HG02678 (cell line): ENCODE measurements at regions not wholly inside any gene's neighbourhood (a gene's known extent, or its start where the extent isn't known, plus 50 kb on each side); places are given as distances from the start of the nearest gene placed in this dataset.
"Not testable (repeated sequence)": the region's sequence is repeated elsewhere in the genome, so short reads cannot be mapped to it uniquely, and the experiment has no call there.

ENCODE experiments used
- ATAC-seq: cut with Tn5 transposase; IDR thresholded peaks from one replicate; pipeline ENCODE4 v1.9.1; 2021; ENCODE audit warnings: mild to moderate bottlenecking, moderate library complexity; ENCODE audit not compliant: unreplicated experiment

DNA sequence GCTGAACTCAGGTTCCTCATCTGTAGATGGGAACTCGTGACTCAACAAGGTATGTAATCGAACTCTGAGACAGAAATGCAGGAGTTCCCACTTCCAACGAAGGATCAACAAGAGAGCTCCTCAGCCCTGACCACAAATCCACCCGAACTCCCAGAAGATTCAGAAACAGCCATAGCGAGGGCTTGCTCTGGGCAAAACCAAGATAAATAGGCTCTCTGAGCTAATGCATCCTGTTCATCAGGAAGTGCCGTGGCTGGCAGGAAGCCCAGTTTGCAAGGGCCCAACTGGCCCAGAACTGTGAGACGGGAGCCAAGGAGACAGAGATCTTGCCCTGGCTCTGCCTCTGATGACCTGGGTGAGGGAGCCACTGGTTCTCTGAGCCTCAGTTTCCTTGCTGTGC is 141.7 kb upstream of the PFKP start:
- no peak for ATAC-seq

DNA sequence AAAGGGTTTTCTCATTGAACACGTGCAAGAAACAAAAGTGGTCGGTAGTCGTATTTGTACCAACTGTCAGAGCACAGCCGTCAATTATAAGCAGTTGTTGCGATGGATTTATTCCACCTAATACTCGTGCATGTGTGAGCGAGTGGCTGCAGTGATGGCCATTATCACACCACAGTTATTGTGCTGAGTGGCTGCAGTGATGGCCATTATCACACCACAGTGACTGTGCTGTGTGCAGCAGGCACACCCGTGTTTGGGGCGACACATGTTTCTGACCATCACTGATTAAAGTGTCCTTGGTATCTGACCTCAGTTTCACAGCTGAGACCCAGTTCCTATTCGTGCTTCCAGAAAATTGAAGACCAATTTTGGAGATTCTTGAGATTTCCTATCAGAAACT is 142.9 kb upstream of the PFKP start:
- no peak for ATAC-seq

DNA sequence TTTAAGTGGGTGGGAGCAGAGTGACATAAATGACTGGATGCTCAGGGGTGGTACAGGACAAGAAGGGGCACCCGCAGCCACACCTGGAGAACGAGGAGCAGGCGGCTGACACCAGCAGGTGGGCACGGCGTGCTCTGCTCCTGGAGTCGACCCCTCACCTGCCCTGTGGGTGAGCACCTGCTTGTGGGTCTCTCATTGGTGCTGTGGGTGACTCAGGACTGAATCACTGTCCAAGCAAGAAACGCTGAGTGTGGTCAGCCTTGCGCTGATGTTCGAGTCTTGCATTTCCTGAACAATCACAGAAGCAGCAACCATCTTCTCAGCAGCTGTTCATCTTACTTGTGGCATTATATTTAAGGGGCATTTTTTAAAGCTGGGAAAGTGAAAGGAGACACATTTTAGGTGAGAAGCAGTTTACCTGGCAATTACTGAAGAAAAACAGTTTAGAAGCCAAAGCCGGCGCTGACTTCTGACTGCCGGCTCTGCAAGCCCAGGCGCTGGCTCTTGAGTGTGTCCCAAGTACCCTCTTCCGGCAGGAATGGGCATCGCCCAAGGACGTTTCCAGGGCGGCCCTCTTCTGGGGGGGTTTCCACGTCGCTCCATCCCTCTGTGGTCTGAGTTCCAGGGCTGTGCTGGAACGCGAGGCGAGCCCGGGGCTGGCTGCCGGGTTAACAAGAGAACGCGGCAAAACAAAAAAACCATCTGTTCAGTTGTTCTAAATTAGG is 145.2 kb upstream of the PFKP start:
- no peak for ATAC-seq

DNA sequence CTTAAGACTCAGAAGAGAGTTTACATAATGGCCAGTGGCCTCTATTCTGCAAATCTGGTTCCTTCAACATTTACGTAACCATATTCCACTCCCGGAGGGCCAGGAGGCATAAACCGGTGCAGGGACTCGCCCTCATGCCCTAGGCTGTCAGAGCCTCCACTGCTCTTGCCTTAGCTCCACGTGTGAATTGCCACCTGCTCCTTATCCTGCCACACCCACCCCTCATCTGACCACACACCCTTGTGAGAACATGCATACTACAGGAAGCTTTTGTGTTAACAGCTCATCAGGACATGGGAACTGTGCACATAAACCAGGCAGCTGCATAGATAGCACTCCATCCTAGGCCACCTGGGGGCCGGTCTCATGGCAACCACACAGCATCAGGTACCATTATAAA is 146.7 kb upstream of the PFKP start:
- no peak for ATAC-seq

DNA sequence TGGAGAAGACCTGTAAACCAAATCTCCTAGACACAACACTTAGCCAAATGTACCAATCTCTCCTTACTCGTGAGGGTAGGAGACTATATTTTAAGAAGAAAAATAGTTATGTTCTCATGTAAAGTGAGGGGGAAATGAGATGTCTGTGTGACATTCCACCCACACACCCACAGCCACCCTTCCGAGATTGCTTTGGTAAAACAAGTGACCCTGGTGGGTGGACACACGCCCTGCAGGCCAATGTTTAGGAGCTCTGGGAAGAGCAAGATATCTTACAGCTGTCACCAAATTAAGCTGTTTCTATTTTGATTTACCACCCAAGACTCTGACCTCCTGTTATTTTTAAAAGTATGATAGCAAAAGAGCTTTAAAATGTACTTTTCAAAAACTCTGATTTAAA is 147.2 kb upstream of the PFKP start:
- no peak for ATAC-seq

DNA sequence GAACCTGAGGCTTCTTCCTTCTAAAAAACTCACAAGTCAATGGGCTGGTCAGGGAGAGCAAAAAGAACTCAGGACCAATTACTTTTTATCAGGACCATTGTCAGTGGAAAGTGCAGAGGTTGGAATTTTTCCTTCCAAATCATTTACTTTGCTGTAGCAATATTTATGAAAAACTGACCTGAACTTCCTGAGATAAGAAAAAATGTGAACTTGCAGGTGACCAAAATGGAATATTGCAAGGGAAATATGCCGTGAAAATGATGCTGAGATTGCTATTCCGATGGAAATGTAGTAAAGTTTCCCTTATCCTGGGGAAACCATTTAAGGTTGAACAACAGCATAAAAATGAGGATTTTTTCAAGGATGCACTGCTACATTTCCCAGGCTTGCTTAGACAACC is 148.3 kb upstream of the PFKP start:
- no peak for ATAC-seq

DNA sequence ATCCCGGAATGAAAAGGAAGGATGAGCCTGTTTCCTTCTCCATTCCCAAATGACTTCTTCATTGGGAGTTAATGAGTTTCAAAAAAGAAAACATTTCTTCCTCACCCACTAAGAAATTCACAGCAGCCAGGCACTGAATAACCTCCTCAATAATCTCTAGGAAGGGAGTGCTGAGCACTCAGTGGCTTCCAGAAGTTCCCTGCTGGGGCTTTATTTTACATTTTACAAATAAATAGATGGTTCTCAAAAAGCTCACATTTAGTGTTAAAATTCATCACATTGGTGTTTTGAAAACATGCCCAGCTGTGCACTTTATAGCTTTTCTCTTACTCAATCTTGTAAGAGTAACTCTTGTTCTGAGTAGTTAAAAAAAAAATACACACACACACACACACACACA is 148.9 kb upstream of the PFKP start:
- no peak for ATAC-seq

DNA sequence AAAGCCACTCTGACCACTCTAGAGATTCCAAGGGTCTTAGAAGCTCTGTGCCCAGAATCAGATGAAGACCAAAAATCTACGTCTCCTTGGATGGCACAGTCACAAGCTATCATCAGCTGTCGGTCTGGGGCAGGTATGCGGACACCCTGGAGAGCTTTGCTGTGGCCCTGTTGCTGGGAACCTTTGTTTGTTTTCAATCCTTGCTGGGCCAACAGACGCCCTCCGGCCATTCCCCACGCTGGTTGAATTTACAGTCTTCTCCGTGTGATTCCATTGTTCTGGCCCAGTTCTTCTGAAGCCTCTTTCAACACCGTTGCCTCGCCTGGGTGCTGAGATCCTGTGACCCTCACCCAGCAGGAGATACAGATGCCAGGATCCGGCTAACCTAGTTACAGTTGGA is 149.4 kb upstream of the PFKP start:
- no peak for ATAC-seq

DNA sequence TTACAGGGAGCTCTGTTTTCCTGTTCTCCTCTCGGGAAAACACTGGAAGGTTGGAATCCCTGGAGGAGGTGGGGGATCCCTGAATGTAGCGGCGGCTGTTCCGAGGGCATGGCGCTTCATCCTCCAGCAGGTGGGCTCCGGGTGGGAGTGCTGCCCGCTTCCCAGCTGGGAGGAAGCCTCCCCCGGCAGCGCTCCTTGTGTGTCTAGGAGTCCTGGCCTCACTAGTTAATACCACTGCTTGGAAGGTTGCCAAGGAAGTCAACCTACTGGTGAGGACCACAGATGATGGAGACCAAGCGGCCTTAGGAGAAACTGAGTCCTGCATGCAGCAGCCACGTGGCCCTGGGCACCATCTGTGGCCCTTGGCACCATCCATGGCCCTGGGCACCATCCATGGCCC is 151.9 kb upstream of the PFKP start:
- no peak for ATAC-seq

DNA sequence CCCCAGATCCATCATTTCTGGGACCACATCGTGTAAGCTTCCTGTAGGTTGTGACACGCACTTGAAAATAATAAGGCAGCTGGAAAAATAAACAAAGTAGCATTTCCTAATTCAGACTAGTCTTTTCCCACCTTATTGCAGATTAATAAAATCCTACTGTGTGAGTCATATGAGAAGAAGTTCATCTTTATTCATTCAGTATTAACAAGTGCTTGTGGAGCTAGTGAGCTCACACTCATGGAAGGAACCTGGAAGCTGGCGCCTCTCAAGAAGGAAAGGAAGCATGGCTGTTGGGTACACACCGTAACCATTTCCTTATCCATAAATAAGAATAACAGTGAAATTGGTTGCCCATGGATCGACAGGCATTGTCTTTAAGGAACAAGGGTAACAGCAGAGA is 152.6 kb upstream of the PFKP start:
- no peak for ATAC-seq

DNA sequence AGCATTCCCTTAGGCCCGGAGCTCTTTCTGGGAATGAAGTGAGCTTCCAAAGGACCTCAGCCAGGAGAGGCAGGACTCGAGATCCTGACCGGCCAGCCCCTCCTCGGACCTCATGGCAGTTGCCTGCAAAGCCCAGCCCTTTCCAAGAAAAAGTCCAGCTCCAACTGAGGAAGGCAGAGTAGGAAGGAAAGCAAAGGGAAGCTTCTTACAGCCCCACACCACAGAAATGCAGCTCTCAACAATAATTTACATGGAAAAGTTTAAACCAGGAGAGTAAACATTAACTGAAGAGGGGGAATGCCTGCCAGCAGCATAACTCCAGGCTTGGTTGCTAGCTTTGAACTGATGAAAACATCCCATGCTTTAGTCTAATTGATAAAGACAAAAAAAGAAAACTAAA is 153.9 kb upstream of the PFKP start:
- ATAC-seq = no peak

DNA sequence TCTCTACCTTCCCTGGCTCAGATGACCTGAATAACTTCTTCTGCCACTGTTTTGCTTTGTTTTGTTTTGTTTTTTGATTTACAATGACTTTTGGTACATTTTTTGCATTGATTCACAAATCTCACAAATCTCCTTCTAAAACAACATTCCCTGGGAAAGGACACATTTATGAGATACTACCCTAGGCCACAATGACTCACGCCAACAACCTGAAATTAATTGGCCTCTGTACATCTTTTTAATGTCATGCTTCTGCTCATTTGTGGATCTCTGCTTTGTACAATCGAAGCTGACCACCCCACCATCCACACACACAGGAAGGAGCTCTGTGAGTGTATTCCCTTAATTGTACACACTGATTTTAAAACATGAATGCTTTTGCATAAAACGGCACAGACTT is 156.7 kb upstream of the PFKP start:
- ATAC-seq = no peak

DNA sequence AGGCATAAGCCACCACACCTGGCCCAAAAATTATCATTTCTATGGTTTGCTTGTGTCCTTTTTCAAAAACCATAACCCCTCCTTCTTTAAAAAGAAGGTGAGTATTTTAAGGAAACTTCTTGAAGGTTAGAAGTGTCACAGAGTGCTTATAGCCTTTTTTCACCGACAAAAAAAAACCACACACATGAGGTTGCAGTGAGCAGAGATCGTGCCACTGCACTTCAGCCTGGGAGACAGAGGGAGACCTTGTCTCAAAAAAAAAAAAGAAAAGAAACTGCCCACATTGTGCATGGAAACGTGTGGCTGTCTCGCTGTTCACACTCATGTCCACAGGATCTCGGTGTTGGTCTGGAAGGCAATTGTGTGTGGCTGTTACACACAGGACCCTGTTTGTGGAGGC is 157.4 kb upstream of the PFKP start:
- no peak for ATAC-seq

DNA sequence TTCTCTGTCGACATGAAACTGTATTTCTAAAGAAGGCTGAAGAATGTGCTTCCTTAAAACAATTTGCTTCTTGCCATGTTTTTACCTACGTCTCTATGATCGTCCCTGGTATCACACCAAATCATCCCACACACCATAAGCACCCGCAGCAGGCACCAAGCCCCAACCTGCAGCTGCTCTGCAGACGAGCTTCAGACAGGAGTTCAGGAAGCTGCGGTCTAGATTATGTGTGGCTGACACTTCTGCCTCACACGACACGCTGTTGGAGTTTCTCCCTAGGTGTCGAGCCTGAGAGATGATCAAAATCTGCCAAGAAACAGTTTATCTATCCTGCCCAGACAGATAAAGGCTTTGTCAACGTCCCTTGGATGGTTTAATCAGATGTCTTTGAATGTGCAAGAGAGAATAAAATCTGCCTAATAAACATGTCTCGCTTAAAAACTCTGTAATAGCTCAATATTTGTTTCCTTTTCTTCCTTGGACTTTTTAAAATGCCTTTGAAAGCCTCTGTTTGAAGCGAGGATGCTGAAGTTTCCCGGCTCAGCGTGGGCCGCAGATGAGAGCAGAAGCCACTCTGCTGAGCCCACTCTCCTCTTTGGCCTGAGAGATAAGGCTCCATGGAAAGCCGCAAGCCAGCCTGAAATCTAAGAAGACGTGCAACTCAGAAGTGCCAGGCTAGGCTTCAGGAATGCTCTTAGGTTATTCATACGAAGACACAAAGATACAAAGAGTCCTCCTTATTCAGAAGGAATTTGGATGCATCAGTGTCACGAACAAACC is 158.3 kb upstream of the PFKP start:
- no peak for ATAC-seq

DNA sequence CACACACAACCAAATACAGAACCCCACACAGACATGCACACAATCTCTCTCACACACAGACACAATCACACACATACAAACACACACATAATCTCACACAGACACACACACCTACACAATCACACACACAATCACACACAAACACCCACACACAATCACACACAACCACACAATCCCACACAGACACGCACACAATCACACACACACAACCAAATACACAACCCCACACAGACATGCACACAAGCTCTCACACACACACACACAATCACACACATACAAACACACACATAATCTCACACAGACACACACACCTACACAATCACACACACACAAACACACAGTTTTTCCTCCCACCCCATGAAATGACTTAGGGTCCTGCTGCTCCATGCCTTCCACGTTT is 160.4 kb upstream of the PFKP start:
- ATAC-seq = no peak

DNA sequence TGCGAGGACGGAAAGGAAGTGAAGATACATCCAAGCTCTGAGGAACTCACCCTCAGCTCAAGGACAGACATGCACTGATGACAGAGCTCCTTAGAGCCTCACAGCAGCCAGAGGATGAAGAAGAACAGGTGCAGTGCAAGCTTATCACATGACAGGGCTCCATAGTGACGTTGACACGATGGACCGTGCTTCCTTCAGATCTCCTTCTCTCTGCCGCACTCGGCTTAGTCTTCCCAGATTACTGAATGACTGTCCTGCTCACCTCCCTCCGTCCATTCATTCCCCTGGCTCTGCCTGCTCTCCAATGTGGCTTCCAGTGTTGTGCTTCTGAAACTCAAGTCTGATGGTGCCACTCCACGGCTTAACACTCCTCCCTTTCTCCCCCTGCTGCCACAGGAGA is 161.5 kb upstream of the PFKP start:
- ATAC-seq = no peak

DNA sequence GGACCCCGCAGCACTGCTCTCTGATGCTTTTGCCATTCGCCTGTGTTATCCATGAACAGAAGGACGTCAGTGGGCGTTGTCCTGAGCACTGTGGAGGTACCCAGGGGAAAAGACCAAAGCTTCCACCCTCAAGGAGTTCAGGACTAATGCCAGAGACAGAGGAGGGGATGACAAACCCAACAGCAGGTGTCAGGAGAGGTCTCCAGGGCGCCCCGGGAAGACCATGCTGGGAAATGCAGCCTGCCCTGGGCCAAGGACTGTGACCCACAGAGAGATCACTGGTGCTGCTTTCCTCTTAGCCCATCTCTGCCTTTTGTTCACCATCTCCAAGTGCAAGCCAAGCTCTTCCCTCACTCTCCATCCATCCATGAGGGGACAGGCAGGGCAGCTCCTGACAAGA is 166.8 kb upstream of the PFKP start:
- no peak for ATAC-seq

DNA sequence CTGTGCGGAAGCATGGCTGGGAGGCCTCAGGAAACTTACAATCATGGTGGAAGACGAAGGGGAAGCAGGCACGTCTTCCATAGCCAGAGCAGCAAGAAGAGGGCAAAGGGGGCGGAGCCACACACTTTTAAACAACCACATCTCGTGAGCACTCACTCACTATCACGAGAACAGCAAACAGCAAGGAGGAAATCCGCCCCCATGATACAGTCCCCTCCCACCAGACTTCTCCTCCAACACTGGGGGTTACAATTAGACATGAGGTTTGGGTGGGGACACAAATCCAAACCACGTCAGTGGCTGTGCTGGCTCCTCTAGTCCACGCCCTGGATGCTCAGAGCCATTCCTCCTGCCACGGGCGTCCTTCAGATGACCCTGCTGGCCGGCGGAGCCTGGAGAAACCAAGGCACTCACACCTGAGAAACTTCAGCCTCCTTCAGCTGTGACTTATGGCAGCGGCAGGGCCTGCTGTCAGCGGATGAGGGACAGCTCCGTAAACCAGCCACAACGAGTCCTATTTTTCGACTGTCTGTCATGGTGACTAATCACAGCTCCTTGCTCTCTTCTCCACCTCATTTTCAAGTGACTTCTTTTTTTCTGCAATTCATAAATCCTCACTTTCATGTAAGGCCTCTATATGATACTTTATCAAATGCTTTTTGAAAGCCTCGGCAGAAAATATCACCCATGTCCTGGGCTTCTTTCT is 167.9 kb upstream of the PFKP start:
- ATAC-seq = no peak

DNA sequence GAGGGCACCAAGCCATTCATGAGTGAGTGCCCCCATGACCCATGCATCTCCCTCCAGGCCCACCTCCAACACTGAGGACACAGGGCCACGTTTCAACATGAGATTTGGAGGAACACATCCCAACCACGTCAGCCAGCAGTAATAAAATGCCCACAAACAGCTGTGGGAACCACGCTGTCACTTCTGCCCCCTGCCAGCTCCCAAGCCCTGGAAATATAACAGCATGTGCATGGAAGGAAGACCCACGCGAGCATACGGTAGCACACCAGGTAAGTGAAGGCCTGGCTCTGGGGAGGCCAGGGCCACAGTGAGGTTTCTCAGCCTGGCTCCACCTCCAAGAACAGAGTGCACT is 168.9 kb upstream of the PFKP start:
- no peak for ATAC-seq

DNA sequence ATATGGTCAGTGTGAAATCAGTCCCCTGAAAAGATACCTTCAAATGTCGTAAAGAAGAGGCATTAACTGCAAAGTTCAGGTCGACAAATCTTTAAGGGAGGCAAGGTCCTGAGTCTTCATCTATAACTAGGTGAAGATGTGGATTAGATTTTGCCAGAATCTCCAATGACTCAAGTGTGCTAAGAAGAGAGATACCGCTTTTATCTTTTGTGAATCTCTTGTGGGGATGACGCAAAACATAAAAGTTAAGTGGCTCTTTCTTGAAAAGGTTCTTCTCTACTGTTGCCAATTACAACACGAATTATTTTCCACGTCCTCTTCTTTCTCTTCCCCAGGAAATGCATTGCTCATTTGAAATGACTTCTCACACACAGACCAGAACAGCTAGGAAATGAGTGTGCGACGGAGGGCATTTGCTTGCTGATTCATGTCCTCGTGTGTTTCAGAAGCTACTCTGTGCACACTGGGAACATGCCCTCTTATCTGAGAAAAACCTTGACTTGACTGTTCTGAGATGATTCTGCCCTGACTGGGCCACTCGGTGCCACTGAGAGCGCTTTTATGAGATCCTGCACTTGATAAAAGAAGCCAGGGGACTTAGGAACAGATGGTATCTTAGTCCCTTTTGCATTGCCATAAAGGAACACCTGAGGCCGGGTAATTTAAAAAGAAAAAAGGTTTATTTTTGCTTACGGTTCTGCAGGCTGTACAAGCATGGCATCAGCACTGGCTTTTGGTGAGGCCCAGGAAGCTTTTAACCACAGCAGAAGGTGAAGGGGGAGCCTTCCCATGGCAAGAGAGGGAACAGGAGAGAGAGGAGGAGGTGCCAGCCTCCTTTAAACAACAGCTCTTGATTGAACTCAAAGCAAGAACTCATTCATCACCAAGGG is 169.5 kb upstream of the PFKP start:
- ATAC-seq = no peak

DNA sequence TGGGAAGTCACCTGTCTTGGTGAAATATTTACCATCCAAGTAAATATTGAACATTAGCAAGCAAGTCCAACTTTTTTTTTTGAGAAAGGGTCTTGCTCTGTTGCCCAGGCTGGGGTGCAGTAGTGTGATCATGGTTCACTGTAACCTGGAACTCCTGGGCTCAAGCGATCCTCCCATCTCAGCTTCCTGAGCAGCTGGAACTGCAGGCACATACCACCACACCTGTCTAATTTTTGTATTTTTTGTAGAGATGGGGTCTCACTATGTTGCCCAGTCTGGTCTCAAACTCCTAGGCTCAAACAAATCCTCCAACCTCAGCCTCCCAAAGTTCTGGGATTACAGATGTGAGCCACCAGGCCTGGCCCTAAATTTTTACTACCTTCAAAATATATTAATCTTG is 171.0 kb upstream of the PFKP start:
- not testable (repeated sequence) for ATAC-seq
